Ascending aorta (tissue), 2 donors: ENCODE measurements at regions not wholly inside any gene's neighbourhood (a gene's known extent, or its start where the extent isn't known, plus 50 kb on each side); places are given as distances from the start of the nearest gene placed in this dataset.

Source experiments
- DNase-seq, 2 donors: peaks; one replicate each; pipeline ENCODE4 v3.0.0-alpha.2; 2019; ENCODE audit warnings: low spot score in 2 of 2
- H3K27ac ChIP-seq, 2 donors: fragments of 200-600 bp; sonication (generic); one replicate each; pipeline ENCODE4 v1.5.1; 2016 to 2017; ENCODE audit warnings: mild to moderate bottlenecking in 1 of 2
- H3K27me3 ChIP-seq: fragments of 200-600 bp; sonication (generic); one replicate; pipeline ENCODE4 v1.5.1; 2017
- H3K36me3 ChIP-seq, 2 donors: fragments of 200-600 bp; sonication (generic); one replicate each; pipeline ENCODE4 v1.5.1; 2016
- H3K4me1 ChIP-seq, 2 donors: fragments of 200-600 bp; sonication (generic); one replicate each; pipeline ENCODE4 v1.5.1; 2016 to 2017; ENCODE audit warnings: mild to moderate bottlenecking in 1 of 2
- H3K4me3 ChIP-seq, 2 donors: fragments of 200-600 bp; sonication (generic); one replicate each; pipeline ENCODE4 v1.5.1; 2016 to 2017; ENCODE audit warnings: mild to moderate bottlenecking in 1 of 2
- H3K9me3 ChIP-seq, 2 donors: fragments of 200-600 bp; sonication (generic); one replicate each; pipeline ENCODE4 v1.5.1; 2016
- intact Hi-C: fragments of 100-400 bp; cut with DNase I; formaldehyde crosslinking; loops from one replicate; pipeline ENCODE4 v1.15.1; 2023
- TF ChIP-seq, protein P1 (sequence below), 3 experiments: fragments of 200-600 bp in 2 of 3; fragments of 450-650 bp in 1 of 3; sonication (generic) in 2 of 3; IDR thresholded peaks; one replicate each; pipeline ENCODE4 v1.5.1; 2016 to 2019; ENCODE audit warnings: antibody characterized with exemption in 3 of 3, mild to moderate bottlenecking in 1 of 3, moderate library complexity in 1 of 3

DNA sequence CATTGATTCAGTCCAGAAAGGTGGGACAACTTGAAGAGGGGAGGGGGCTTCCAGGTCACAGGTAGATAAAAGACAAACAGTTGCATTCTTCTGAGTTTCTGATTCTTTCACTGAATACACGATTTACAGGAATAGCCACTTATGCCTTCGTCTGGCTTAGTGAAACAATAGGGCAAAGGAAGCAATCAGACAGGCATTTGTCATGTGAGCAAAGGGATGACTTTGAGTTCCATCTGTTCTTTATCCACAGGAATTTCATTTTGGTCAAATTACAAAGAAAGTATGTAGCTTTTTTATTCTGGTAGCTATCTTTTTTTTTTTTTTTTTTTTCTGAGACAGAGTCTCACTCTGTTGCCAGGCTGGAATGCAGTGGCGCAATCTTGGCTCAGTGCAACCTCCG, 202.5 kb downstream of the TTLL7 start:
- TF ChIP-seq, protein P1, sequence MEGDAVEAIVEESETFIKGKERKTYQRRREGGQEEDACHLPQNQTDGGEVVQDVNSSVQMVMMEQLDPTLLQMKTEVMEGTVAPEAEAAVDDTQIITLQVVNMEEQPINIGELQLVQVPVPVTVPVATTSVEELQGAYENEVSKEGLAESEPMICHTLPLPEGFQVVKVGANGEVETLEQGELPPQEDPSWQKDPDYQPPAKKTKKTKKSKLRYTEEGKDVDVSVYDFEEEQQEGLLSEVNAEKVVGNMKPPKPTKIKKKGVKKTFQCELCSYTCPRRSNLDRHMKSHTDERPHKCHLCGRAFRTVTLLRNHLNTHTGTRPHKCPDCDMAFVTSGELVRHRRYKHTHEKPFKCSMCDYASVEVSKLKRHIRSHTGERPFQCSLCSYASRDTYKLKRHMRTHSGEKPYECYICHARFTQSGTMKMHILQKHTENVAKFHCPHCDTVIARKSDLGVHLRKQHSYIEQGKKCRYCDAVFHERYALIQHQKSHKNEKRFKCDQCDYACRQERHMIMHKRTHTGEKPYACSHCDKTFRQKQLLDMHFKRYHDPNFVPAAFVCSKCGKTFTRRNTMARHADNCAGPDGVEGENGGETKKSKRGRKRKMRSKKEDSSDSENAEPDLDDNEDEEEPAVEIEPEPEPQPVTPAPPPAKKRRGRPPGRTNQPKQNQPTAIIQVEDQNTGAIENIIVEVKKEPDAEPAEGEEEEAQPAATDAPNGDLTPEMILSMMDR (IDR thresholded peaks at IDR 0.05): no peak
- Histone ChIP-seq H3K4me3 (no peak overlapping the region), H3K36me3 (no peaks in the 10 kb centered on the region), H3K27me3 (no peaks in the 10 kb centered on the region), H3K9me3 (no peaks in the 10 kb centered on the region), H3K4me1 (no peaks in the 10 kb centered on the region), H3K27ac (no peak overlapping the region)
- DNase-seq: no peak
- intact Hi-C loops: no loop called here

DNA sequence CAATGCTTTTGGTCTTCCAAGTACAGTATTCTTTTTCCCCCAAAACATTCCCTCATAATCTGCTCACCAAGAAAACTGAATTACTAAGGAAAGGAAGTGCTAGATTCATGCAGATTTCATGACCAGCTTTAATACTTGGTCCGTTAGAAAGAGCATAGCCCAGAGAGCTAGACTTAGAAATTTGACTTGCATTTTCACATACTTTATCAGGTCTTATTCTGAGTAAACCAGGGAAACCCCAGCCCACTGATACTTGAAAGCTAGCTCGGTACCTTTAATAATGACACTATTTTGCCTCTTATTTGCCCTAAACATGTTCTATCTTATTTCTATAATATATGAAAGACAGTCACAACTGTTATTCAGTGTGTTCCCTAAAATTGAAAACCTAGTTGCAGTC, 204.5 kb downstream of the TTLL7 start:
- no peak overlapping the region for H3K4me3 ChIP-seq
- no peaks in the 10 kb centered on the region for H3K4me1 ChIP-seq
- no peaks in the 10 kb centered on the region for H3K27me3 ChIP-seq
- DNase-seq: no peak
- H3K9me3 ChIP-seq: no peaks in the 10 kb centered on the region
- H3K36me3 ChIP-seq: no peaks in the 10 kb centered on the region
- TF ChIP-seq, protein P1 (IDR thresholded peaks at IDR 0.05): no peak
- intact Hi-C loops: no loop called here
- no peak overlapping the region for H3K27ac ChIP-seq

DNA sequence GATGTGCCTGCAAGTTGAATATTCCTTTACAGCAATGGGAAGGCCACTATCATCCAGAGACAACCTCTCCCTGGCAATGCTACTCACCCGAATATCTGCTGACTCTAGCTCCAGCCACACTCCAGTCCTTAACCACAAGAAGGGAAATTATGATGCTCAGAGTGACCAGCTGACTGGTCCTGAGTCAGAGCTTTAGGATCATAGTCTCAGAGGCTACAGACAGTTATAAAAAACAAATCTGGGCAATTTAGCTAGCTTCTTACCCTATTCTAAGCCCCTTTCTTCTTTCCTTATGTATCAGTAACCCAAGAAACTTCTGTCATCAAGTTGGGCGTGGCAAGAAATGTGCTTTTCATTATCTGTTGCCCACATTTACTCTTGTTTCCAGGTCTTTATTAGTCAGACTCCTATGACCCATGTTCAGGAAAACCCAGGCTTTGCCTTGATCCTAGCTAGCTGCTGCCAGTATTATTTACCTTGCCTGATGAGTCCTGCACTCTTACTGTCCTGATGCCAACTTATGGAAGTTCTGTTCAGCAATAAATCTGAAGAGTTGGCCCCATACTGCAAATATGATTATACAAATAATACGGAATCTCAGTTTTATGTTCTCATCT, 207.0 kb downstream of the TTLL7 start:
- Histone ChIP-seq H3K9me3 (no peaks in the 10 kb centered on the region), H3K27me3 (no peaks in the 10 kb centered on the region), H3K4me1 (no peaks in the 10 kb centered on the region), H3K36me3 (no peaks in the 10 kb centered on the region), H3K4me3 (no peak overlapping the region), H3K27ac (no peak overlapping the region)
- TF ChIP-seq, protein P1 (IDR thresholded peaks at IDR 0.05): no peak
- intact Hi-C loops: no loop called here
- DNase-seq: no peak

DNA sequence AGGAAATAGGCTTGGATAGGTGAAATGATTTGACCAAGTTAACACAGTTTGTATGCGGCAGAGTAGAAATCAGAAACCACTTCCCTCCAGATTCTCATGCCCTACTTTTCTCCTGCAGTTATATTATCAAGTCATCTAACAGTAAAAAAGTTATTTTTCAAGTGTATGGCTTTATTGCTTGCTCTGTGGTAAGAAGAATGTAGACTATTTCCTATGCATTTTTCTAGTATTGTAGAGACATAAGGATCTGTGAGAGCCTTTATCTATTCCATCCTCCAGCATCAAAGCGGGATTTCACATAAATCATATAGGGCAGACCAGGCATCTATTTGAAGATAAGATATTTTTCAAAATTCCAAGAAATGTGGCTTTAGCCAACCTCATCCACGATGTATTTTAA, 208.5 kb downstream of the TTLL7 start:
- Histone ChIP-seq H3K4me1 (no peaks in the 10 kb centered on the region), H3K27ac (no peak overlapping the region), H3K9me3 (no peaks in the 10 kb centered on the region), H3K4me3 (no peak overlapping the region), H3K27me3 (no peaks in the 10 kb centered on the region), H3K36me3 (no peaks in the 10 kb centered on the region)
- TF ChIP-seq, protein P1 (IDR thresholded peaks at IDR 0.05): no peak
- no peak for DNase-seq
- intact Hi-C loops: no loop called here

DNA sequence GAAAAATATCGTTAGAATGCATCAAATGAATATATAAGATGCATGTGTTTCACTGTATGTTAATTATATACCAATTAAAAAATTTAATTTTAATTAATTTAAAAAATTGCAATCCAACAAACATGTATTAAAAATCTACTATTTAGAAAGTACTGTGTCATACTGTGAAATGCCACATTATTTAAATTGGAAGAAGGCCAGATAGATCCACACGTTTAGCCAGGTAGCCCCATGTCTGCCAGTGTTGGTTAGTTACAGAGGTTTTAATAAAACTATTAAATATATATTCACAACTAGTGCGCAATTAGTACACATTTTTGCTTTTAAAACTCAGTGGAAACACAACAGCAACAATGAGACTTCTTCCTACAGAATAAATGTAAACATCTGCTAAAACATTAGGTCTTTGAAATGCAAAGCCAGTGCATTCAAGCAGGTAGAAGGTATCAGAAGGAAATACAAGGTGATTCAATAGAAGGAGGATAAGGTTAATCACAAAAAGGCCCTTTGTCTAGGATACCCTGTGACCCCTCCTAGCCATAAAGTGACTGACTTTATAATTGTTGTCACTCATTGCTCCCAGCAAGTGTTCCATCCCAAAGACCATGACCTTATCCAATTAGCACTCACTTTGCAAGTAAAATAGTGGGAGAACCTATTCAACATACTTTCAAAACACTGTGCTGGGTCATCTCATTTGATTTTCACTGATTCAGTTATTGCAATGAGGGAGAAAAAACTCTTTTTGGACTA, 211.5 kb downstream of the TTLL7 start:
- Histone ChIP-seq H3K9me3 (peaks cover 0 to 2% of the 10 kb centered on the region in 2 donors), H3K27ac (no peak overlapping the region), H3K27me3 (no peaks in the 10 kb centered on the region), H3K4me3 (no peak overlapping the region), H3K36me3 (no peaks in the 10 kb centered on the region), H3K4me1 (no peaks in the 10 kb centered on the region)
- intact Hi-C loops: no loop called here
- DNase-seq: no peak
- TF ChIP-seq, protein P1 (IDR thresholded peaks at IDR 0.05): no peak
